Stimulated activated CD8-positive, alpha-beta memory T cell treated with anti-CD3 and anti-CD28 coated beads, Interleukin-7, amount 100 ng/mL, for 24 hours (primary cell): ENCODE measurements at regions not wholly inside any gene's neighbourhood (a gene's known extent, or its start where the extent isn't known, plus 50 kb on each side); places are given as distances from the start of the nearest gene placed in this dataset.
"Not testable (repeated sequence)": the region's sequence is repeated elsewhere in the genome, so short reads cannot be mapped to it uniquely, and the experiment has no call there.

Source experiments
- DNase-seq: peaks from one replicate; pipeline ENCODE4 v3.0.0-alpha.2; 2020; ENCODE audit warnings: low read depth

- DNase-seq = no peak
These were observed 81.3 kb upstream of the C16orf82 start for GRCh38 chr16:26985100-26986065.

- DNase-seq = no peak
These were observed 79.1 kb upstream of the C16orf82 start for GRCh38 chr16:26987597-26988010.

- no peak for DNase-seq
These were observed 78.5 kb upstream of the C16orf82 start for GRCh38 chr16:26988186-26988585.

- not testable (repeated sequence) for DNase-seq
These were observed 76.2 kb upstream of the C16orf82 start for GRCh38 chr16:26990384-26991120.

- DNase-seq = no peak
These were observed 73.9 kb upstream of the C16orf82 start for GRCh38 chr16:26992666-26993349.

GRCh38 chr16:26993511-26993910 is 73.2 kb upstream of the C16orf82 start:
- no peak for DNase-seq

- DNase-seq = no peak
These were observed 72.8 kb upstream of the C16orf82 start for GRCh38 chr16:26993963-26994362.

- no peak for DNase-seq
These were observed 71.2 kb upstream of the C16orf82 start for GRCh38 chr16:26995522-26995921.

GRCh38 chr16:27005386-27005785 is 61.3 kb upstream of the C16orf82 start:
- DNase-seq = no peak
